ENCODE measurements at regions not wholly inside any gene's neighbourhood (a gene's known extent, or its start where the extent isn't known, plus 50 kb on each side); places are given as distances from the start of the nearest gene placed in this dataset. TPM values are rescaled to one million over a fixed set of nuclear protein-coding genes. Genes with fewer than 3 reads are reported as not detected.
A peak's percentile ranks its signal among the peaks of the same experiment; 100 is the strongest.

DNA sequence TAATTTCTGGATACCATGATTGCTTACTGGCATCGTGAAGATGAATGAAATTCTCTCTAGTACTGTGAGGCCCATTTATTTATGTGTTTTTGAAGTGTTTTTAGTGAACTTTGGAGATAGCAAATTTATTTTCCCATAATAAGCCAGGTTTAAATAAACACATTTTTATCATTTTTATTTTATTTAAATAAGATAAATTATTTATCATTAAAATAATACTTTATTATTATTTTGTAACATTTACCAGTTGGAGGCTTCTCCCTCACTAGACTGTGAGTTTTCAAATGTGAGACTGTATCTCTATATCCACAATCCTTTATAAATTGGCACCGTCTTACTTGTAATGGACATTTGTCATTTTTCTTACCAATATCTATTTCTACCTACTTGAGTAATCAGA lies 351.7 kb downstream of the METTL15 start:
- no peak for ATAC-seq (ENCODE audit: poor library complexity)
- no peak for DNase-seq
- intact Hi-C loops (cut with DNase I) = no loop called here

DNA sequence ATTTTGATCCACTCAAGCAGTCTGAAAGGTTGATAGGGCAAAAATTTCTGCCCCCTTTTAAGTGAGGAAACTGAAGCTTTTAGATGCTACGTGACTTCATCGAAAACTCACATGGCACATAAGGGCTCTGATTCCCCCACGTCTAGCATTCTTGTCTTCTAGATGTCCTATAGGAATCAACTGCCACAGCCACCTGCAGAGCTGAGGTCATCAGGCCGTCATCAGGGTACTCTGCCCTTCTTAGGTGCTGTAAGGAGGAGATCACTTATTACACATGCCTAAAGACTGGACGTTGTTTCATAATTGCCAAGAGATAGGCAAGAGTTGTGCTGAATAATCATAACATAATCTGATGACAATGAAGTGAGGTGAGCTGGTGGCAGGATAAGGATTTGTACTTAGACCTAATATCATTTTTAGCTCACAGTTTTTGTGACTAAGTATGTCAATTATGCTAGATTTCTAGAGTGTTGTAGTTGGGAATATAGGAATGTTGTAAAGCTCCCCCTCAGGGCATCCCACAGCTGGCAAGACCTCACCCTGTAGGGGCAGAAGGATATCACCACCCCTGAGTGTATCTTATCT lies 349.4 kb downstream of the METTL15 start:
- intact Hi-C loops (cut with DNase I) = no loop called here
- DNase-seq (no peak), ATAC-seq (ENCODE audit: poor library complexity) (no peak)

DNA sequence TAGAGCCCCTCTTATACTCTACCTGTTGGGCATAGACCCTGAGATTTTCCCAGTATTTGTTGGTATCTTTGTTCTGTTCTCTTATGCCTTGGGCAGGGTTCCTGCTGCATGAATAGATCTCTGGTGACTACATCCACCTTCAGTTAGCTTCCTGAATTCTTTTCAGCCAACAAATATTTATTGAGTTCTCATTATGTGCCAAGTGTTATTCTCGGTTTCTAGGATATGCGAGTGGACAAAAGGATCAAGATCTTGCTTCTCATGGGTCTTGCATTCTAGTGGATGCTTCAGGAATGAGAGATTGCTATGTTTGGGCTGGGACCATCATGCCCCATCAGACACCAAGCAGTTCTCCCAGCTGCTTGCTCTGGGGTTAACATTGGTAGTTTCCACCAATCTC lies 340.0 kb downstream of the METTL15 start:
- intact Hi-C loops (cut with DNase I) = no loop called here
- DNase-seq = no peak
- no peak for ATAC-seq (ENCODE audit: poor library complexity)

DNA sequence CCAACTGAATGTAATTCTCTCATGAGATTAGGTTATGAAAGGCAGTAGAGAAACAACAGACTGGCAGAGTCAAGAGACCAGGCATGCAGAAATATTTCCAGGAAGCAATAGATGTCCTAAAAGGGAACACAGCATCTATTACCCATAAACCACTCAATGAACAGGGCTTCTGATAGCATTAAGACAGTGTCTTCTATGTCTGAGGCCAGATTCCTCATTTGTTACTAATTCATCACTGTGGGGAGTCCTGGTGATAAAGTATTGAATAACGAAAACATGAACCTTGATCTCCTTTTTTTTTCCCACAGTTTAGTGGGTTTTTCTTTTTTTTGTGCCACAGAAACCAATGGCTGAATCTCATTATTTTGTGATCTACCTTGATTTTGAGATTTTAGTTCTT lies 339.0 kb downstream of the METTL15 start:
- intact Hi-C loops (cut with DNase I) = no loop called here
- DNase-seq (no peak), ATAC-seq (ENCODE audit: poor library complexity) (no peak)

DNA sequence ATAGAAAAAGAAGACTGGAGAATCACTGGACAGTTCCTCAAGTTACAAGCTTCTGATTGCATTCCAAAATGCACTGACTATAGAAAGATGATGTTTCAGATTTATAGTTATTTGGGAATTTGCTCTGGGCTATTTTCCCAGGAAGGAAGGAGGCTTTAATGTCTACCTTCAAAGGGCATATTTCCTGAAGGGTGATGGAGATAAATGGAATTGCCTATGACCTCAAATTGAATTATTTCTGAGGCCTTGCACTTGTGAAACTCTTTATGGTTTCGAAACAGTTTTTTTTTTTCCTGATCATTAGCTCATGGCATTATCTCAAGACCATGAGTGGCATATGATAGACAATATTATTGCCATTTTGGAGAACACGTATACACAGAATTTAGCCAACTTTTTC lies 333.9 kb downstream of the METTL15 start:
- no peak for DNase-seq
- ATAC-seq (ENCODE audit: poor library complexity) = no peak
- intact Hi-C loops (cut with DNase I) = no loop called here

DNA sequence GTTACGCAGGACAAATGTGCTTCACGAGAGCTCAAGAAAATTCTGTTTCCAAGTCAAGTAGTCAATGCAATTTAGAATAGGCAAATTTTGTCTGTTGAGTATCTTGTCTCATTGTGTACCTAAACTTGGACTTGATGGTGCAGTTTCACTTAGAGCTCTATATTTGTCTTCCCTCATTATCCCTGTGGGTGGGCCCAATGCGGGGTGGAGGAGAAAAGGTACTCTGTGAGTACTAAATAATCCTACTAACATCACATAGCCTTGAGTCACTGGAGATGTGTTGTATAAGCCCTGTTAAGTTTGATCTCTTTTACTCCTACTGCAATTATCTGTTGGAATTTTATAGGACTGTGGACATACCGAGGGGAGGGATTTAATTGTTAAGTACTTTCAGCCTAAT lies 331.2 kb downstream of the METTL15 start:
- ATAC-seq (ENCODE audit: poor library complexity) (no peak), DNase-seq (no peak)
- intact Hi-C loops (cut with DNase I) = no loop called here

DNA sequence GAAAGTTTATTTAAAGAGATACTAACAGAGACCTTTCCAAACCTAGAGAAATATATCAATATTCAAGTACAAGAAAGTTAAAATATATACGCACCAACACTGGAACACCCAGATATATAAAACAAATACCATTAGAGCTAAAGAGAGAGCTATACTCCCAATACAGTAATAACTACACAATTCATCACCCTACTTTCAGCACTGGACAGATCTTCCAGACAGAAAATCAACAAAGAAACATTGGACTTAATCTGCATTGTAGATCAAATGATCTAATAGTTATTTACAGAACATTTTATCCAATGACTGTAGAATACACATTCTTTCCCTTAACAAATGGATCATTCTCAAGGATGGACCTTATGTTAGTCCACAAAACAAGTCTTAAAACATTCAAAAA lies 311.9 kb downstream of the METTL15 start:
- DNase-seq (no peak), ATAC-seq (ENCODE audit: poor library complexity) (no peak)
- intact Hi-C loops (cut with DNase I) = no loop called here

DNA sequence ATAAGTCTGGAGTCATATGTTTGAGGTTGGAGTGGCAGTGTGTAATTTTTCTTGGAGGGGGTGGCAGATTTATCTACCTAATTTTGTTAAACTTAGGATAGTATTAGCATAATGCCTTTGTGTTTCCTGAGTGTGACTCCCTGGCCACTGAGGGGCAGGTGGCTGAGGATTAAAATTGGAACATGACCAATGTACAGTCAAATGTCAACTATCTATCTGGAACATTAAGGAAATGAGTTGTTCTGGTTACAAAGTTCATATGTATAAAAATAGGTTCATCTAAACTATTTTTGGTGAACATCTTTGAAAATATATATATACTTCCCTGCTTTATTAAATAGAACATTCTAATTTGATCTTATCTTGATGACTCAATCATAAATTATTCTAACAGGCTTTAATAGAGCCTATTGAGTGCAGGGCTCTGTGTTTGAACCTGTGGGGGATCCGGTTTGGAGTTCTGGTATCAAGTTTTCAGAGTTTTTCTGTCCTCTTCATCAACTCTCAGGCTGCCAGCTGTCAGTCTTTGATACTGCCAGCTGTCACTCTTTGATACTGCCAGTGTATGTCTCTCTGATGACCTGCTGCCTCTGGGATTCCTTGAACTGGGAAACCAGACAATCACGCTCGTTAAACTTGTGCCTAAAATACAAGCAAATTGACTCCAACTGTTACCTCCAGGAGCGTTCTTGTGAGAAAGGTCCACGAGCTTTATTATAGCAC lies 309.6 kb downstream of the METTL15 start:
- DNase-seq (no peak), ATAC-seq (ENCODE audit: poor library complexity) (peak; percentile 48)
- intact Hi-C loops (cut with DNase I) = no loop called here

DNA sequence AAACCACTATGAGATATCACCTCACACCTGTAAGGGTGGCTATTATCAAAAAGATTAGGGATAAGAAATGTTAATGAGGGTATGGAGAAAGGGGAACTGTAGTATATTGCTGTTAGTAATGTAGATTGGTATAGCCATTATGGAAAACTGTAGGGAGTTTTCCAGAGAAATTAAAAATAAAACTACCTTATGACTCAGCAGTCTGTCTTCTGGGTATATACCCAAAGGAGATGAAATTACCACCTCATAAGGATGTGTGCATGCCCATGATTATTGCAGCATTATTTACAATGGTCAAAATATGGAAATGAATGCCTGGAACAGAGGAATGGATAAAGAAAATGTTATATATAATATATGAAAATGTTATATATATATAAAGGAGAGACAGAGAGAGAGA lies 303.8 kb downstream of the METTL15 start:
- DNase-seq (no peak), ATAC-seq (ENCODE audit: poor library complexity) (no peak)
- intact Hi-C loops (cut with DNase I) = no loop called here

DNA sequence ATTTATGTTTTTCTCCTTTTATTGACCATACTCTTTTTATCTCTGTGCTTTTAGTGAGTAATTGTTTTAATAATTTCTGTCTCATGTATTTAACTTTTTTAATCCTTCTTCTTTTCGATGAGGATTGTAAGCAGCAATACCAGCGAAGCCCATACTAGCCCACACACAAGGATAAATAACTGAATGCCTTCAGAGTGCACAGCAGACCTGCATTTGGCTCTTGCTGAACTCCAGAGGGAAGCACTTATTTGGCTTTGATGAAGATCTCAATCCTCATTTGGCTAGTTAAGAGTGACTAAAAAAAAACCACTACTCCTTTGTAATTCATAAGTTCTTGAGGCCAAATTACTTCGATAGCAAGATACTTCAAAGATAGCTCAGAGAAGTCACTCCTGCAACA lies 293.3 kb downstream of the METTL15 start:
- intact Hi-C loops (cut with DNase I) = no loop called here
- no peak for ATAC-seq (ENCODE audit: poor library complexity)
- DNase-seq = no peak

DNA sequence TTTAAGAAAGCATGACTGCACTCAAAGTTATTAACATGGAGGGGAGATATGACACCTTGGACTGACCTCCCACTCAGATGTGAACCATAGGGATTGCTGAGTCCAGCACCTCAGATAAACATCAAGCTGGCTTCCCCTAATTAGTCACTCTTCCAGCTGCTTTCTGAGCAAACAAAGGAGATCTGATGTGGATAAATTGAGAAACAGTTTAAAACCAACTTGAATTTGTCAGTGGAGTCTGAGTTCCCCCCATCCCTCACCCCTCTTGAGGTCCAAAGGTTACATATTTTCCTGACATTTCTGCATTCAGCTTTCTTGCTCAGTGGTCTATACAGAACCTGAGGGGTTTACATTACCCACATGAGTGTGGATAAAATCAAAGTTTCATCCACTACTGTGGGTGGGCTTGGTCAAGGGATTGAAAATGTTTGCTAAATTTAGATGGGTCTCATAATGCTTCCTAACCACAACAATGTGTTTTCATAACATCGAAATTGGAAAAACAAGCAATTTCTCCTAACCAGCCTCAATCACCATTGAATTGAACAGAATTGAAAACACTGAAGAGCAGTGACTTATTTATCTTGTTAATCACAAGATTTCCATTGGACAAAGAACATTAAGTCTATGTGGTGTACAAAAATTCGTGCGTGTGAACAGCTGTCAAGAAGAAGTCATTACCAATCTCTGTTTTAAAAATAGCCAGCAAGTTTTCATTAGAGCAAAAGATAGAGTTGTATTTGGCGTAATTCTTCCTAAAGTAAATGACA lies 292.3 kb downstream of the METTL15 start:
- intact Hi-C loops (cut with DNase I) = no loop called here
- no peak for DNase-seq
- no peak for ATAC-seq (ENCODE audit: poor library complexity)

DNA sequence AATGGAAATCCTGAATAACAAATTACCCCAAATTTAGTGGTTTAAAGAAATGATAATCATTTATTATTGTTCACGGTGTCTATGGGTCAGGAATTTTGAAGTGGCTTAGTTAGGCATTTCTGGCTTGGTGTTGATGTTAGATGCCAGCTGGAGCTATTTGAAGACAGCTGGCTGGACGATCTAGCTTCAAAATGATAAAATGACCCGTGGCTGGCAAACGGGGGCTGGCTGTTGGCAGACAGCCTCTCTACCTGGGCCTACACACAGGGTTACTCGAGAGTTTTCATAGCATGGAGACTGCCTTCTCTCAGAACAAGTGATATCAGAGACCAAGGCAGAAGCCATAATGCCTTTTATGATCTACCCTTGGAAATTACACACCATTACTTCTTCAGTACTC lies 285.2 kb downstream of the METTL15 start:
- peak; percentile 98 for ATAC-seq (ENCODE audit: poor library complexity)

DNA sequence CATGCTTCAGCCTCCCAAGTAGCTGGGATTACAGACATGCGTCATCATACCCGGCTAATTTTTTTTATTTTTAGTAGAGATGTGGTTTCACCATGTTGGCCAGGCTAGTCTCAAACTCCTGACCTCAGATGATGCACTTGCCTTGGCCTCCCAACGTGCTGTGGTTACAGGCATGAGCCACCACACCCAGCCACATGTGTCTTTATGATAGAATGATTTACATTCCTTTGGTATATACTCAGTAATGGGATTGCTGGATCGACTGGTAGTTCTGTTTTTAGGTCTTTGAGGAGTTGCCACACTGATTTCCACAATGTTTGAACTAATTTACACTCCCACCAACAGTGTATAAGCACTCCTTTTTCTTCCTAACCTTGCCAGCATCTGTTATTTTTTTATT lies 276.2 kb downstream of the METTL15 start:
- DNase-seq (no peak), ATAC-seq (ENCODE audit: poor library complexity) (no peak)
- intact Hi-C loops (cut with DNase I) = no loop called here

More for the DNA sequence above, 285.2 kb downstream of the METTL15 start:
- DNase-seq = peak; percentile 58
- intact Hi-C loops (cut with DNase I) = no loop called here

DNA sequence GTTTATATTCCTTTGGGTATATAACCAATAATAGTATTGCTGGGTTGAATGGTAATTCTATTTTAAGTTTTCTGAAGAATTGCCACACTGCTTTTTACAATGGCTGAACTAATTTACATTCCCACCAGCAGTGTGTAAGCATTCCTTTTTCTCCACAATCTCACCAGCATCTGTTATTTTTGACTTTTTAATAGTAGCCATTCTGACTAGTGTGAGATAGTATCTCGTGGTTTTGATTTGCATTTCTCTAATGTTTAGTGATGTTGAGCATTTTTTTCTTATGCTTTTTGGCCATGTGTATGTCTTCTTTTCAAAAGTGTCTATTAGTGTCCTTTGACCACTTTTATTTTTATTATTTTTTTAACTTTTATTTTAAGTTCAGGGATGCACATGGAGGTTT lies 275.3 kb downstream of the METTL15 start:
- intact Hi-C loops (cut with DNase I) = no loop called here
- DNase-seq (no peak), ATAC-seq (ENCODE audit: poor library complexity) (no peak)

Small RNA genes lying in the stretch of these regions (microRNA-seq; reads per million reads assigned to microRNA genes)
- gene MIR8068 = not detected
